ENCODE measurements at regions not wholly inside any gene's neighbourhood (a gene's known extent, or its start where the extent isn't known, plus 50 kb on each side); places are given as distances from the start of the nearest gene placed in this dataset.

- TF ChIP-seq CTCF (conservative IDR thresholded peaks at IDR 0.05) = no peak
- H3K4me2 ChIP-seq (ENCODE audit: insufficient read depth, insufficient read length, low read length) = no peak overlapping the region
- Mint-ChIP-seq H3K27ac (no peak overlapping the region), H3K4me1 (peaks cover 0 to 3% of the 10 kb centered on the region in 2 experiments; a peak in 1 of 4 replicates), H3K27me3 (ENCODE audit: low read depth) (no peaks in the 10 kb centered on the region), H3K36me3 (ENCODE audit: insufficient read depth in 1 of 3, low read depth in 3 of 3) (no peaks in the 10 kb centered on the region), H3K4me3 (no peak overlapping the region), H3K9me3 (no peaks in the 10 kb centered on the region)
- no peak overlapping the region for H2BK20ac ChIP-seq (ENCODE audit: low read depth, low read length, poor library complexity, severe bottlenecking)
- no peak overlapping the region for H3K9ac ChIP-seq (ENCODE audit: extremely low read depth, insufficient read length, low read length)
- H4K5ac ChIP-seq (ENCODE audit: insufficient read length, low read depth, low read length) = no peak overlapping the region
- H3T11ph ChIP-seq (ENCODE audit: low read length) = no peak overlapping the region
- no peak overlapping the region for H2BK5ac ChIP-seq (ENCODE audit: insufficient read length, low read length)
- WGBS (ENCODE audit: extremely low coverage, insufficient read length, low lambda C conversion rate) = no CpG with 5 or more reads among the region's 7 CpGs
- no peak overlapping the region for H2BK12ac ChIP-seq (ENCODE audit: insufficient read length, low read depth, low read length)
- H3K23me2 ChIP-seq (ENCODE audit: insufficient read length, low read depth, low read length, poor library complexity, severe bottlenecking) = no peaks in the 10 kb centered on the region
- H3K4ac ChIP-seq (ENCODE audit: low read depth, low read length) = no peak overlapping the region
- H3K79me2 ChIP-seq (ENCODE audit: insufficient read depth, low read length) = no peaks in the 10 kb centered on the region
- no peak overlapping the region for H4K91ac ChIP-seq (ENCODE audit: insufficient read length, low read depth, low read length)
- H3K23ac ChIP-seq (ENCODE audit: insufficient read length, low read depth, low read length) = no peak overlapping the region
- H3K18ac ChIP-seq (ENCODE audit: insufficient read length, low read depth, low read length) = no peak overlapping the region
- no peak overlapping the region for H4K8ac ChIP-seq (replicated peaks; ENCODE audit: insufficient read length, low read depth, low read length)
- H3K56ac ChIP-seq (ENCODE audit: insufficient read length, low read depth, low read length) = no peak overlapping the region
- no peak overlapping the region for H2BK15ac ChIP-seq (ENCODE audit: low read depth, low read length)
- peaks cover 2% of the 10 kb centered on the region for H3K4me1 ChIP-seq (ENCODE audit: insufficient read depth, low read length)
- no peak overlapping the region for H2AK5ac ChIP-seq (ENCODE audit: insufficient read length, low read length)
- no peak overlapping the region for H2AFZ ChIP-seq (ENCODE audit: low read length)
- no peaks in the 10 kb centered on the region for H3K79me1 ChIP-seq (ENCODE audit: insufficient read depth, low read depth, low read length, poor library complexity, severe bottlenecking)
- H3K27ac ChIP-seq (ENCODE audit: insufficient read length, low read depth, low read length) = no peak overlapping the region
- no peaks in the 10 kb centered on the region for H3K9me3 ChIP-seq (ENCODE audit: control insufficient read depth, low read depth, low read length)
- no peaks in the 10 kb centered on the region for H4K20me1 ChIP-seq (ENCODE audit: control insufficient read depth, insufficient read depth, insufficient read length)
- DNase-seq = no peak
- no peak overlapping the region for H3K14ac ChIP-seq (ENCODE audit: insufficient read depth, low read length)
- no peaks in the 10 kb centered on the region for H3K27me3 ChIP-seq (ENCODE audit: insufficient read depth, low read length)
- no peak overlapping the region for H2BK120ac ChIP-seq (ENCODE audit: low read depth, low read length, poor library complexity, severe bottlenecking)
Measured at GRCh38 chr2:204172145-204172600, 235.6 kb downstream of the ICOS start.

Measured in H9 (cell line).